ENCODE measurements at regions not wholly inside any gene's neighbourhood (a gene's known extent, or its start where the extent isn't known, plus 50 kb on each side); places are given as distances from the start of the nearest gene placed in this dataset.

- Histone ChIP-seq H3K27me3 (replicated peaks in 1 of 4; ENCODE audit: control insufficient read depth in 3 of 4, extremely low read depth in 1 of 4, insufficient read depth in 3 of 4, low read length in 3 of 4) (no peaks in the 10 kb centered on the region), H2BK12ac (ENCODE audit: low read depth, low read length) (no peak overlapping the region), H4K5ac (ENCODE audit: insufficient read length, low read depth, low read length) (no peak overlapping the region), H2BK120ac (replicated peaks; ENCODE audit: low read depth, low read length) (no peak overlapping the region), H2AK5ac (ENCODE audit: low read depth, low read length) (no peak overlapping the region), H3K27ac (ENCODE audit: low read depth, low read length) (no peak overlapping the region), H4K8ac (ENCODE audit: extremely low read depth, insufficient read depth, low read length) (no peak overlapping the region), H3K4ac (replicated peaks; ENCODE audit: insufficient read length, low read depth, low read length) (no peak overlapping the region), H3K23me2 (ENCODE audit: low read depth, low read length) (no peaks in the 10 kb centered on the region; the same call in 1 of the 2 replicates), H3K4me2 (ENCODE audit: insufficient read depth in 1 of 2, low read depth in 2 of 2, low read length in 2 of 2) (no peak overlapping the region), H3K9ac (replicated peaks in 1 of 4; ENCODE audit: extremely low read depth in 1 of 4, low read depth in 3 of 4, low read length in 3 of 4) (no peak overlapping the region), H4K91ac (replicated peaks; ENCODE audit: insufficient read length, low read length) (no peak overlapping the region), H3K9me3 (ENCODE audit: insufficient read depth in 2 of 2, low read depth in 1 of 2, low read length in 1 of 2) (no peaks in the 10 kb centered on the region; a peak in 1 of 4 replicates), H3K36me3 (ENCODE audit: control insufficient read depth in 2 of 4, insufficient read depth in 4 of 4, low read length in 3 of 4) (no peaks in the 10 kb centered on the region), H3K18ac (ENCODE audit: extremely low read depth, low read length) (no peak overlapping the region), H3K79me1 (ENCODE audit: low read depth, low read length) (no peaks in the 10 kb centered on the region), H3K4me1 (replicated peaks in 1 of 4; ENCODE audit: control insufficient read depth in 3 of 4, insufficient read depth in 4 of 4, low read length in 3 of 4) (no peaks in the 10 kb centered on the region), H3K4me3 (ENCODE audit: extremely low read depth in 1 of 4, insufficient read depth in 2 of 4, low read depth in 3 of 4, low read length in 4 of 4) (no peak overlapping the region), H2BK5ac (ENCODE audit: low read depth, low read length) (no peak overlapping the region), H3K56ac (replicated peaks; ENCODE audit: insufficient read length, low read depth, low read length) (no peak overlapping the region), H3K14ac (ENCODE audit: insufficient read length) (no peak overlapping the region), H2AFZ (ENCODE audit: low read length) (no peak overlapping the region), H3K79me2 (ENCODE audit: control insufficient read depth in 1 of 2, insufficient read depth in 2 of 2, low read length in 2 of 2) (no peaks in the 10 kb centered on the region), H4K20me1 (replicated peaks in 1 of 2; ENCODE audit: control insufficient read depth in 1 of 2, insufficient read depth in 2 of 2, low read length in 2 of 2) (no peaks in the 10 kb centered on the region), H2BK20ac (ENCODE audit: low read length) (no peak overlapping the region), H2BK15ac (ENCODE audit: low read length) (no peak overlapping the region), H3K23ac (ENCODE audit: insufficient read length) (no peak overlapping the region)
- no peak for DNase-seq (ENCODE audit: low read depth in 1 of 2, low spot score in 2 of 2)
- no peak for TF ChIP-seq KDM1A (IDR thresholded peaks at IDR 0.05; ENCODE audit: borderline replicate concordance, low read length)
- TF ChIP-seq JUN (IDR thresholded peaks at IDR 0.05; ENCODE audit: low read depth, low read length), result no peak
- TF ChIP-seq SP2 (IDR thresholded peaks at IDR 0.05; ENCODE audit: low read length), result no peak
- TF ChIP-seq CHD1 (IDR thresholded peaks at IDR 0.05; ENCODE audit: low read depth, low read length), result no peak
- no peak for TF ChIP-seq EP300 (IDR thresholded peaks at IDR 0.05; ENCODE audit: borderline replicate concordance in 1 of 2, low read depth in 2 of 2, low read length in 2 of 2)
- no peak for TF ChIP-seq CEBPB (IDR thresholded peaks at IDR 0.05; ENCODE audit: low read depth, low read length)
- TF ChIP-seq SRF (IDR thresholded peaks at IDR 0.05; ENCODE audit: low read depth, low read length), result no peak
- no peak for TF ChIP-seq POLR2AphosphoS5 (IDR thresholded peaks at IDR 0.05; ENCODE audit: low read depth, low read length)
- no peak for TF ChIP-seq POU5F1 (IDR thresholded peaks at IDR 0.05; ENCODE audit: low read depth, low read length)
- TF ChIP-seq POLR2A (IDR thresholded peaks at IDR 0.05; ENCODE audit: control extremely low read depth in 1 of 2, low read depth in 2 of 2, low read length in 2 of 2), result no peak
- ChIA-PET CTCF (ENCODE audit: partially characterized antibody) (no interaction called here), POLR2A (ENCODE audit: partially characterized antibody) (no interaction called here)
- FAIRE-seq, result no peak
- 77% methylated on average over 5 of the region's 5 CpGs; no CpG with 5 or more reads in 1 of the 2 experiments for WGBS, 2 experiments (ENCODE audit: extremely low coverage in 1 of 2, insufficient coverage in 1 of 2, insufficient read length in 1 of 2, insufficient replicate concordance in 2 of 2, low coverage in 1 of 2, low lambda C conversion rate in 2 of 2, missing lambda C conversion rate in 1 of 2)
Observed at GRCh38 chr10:108567899-108568752, 1355.2 kb downstream of the XPNPEP1 start.
